ENCODE measurements at regions not wholly inside any gene's neighbourhood (a gene's known extent, or its start where the extent isn't known, plus 50 kb on each side); places are given as distances from the start of the nearest gene placed in this dataset.
"Not testable (repeated sequence)": the region's sequence is repeated elsewhere in the genome, so short reads cannot be mapped to it uniquely, and the experiment has no call there.

DNA sequence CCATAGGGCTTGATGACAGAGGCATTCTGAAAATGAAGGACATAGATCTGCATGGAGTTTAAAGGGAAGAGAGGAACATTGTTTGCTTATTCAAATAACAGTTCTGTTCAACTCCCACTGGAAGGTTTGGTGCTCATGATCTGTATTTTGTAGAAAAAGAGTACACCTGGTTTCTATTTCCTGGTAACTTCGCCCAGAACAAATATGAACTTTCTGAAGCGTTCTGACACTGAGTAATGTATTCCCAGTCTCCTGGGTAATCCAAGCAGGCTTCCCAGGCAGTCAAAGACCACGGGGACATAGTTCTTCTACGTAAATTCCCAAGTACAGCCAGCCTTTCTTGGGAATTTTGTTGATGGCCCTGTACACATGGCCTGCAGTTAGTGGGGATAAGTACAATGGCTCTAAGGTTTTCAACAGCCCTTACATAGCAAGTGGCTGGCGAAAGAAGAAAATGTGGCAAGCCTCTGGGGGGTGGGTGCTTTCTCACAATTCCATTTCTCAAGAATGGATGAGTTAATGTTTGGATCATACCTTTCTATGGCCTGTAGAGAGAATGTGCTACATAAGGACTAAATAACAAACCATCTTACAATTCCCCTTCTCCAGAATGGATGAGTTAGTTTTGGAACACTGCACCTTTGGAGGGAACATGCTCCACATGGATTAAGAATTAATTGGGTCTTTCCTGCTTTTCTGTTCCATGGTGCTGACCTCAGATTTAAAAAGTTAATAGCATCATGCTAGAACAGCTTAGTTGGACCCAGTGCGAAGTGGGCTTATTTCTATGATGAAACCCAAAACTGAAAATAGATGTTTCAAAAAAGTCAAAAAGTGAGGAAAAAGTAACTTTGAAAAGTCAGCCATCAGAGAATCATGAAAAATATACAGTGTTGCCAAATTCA lies 52.7 kb downstream of the COL6A6 start:
- DNase-seq (ENCODE audit: low read depth) = peak; percentile 80

DNA sequence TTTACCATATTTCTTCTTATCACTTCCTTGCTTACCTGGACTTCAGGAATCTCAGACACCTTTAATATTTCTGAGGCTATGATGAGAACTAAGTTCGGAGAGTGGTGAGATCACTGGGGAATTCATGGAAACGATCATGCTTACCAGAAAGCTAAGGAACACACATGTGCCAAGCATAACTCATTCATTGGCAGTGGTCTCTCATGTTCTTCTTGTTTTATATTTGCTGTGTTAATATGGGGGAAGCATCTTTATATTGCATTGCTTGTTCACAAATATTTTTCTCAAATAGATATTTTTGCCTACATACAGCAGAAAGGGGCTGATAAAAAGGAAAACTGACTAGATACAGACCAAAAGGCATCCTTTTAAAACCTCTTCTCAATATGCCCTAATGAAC lies 55.8 kb downstream of the COL6A6 start:
- no peak for DNase-seq (ENCODE audit: low read depth)

DNA sequence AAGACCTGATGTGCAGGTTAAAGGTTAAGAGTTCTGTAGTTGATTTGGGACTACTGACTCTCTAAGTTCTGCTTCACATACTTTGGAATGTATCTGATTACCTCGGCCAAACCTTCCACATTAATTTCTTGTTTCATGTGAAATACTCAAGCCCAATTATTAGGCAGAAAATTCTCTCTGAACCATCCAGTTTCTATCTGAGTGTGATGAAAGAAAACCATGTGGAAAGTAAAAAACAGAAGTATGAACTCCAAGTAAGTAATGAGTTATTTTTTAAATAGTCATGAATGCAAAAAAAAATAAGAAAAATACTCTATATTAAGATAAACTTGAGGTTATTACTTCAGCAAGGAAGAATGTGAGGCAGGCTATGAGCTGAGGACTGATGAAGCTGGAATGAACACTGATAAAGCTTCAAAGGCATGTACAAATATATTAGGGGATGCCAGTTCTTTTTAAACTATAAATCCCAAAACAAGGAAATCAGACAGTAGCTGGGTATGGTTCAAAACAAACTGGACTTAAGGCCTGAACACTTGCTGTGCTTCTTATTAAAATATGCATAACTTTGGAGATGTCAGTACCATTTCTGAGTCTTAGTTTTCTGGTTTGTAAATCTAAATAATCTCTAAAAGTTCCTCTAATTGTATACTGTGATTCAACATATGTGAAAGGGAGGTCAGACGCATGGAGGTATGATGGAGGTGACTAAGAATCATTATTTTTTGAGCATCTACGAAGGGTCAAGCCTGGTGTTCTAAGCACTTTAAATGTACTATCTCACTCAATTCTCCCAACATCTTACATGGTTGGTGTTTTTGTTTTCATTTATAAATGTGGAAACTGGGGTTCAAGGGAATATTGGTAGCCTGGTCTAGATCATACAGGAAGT lies 59.6 kb downstream of the COL6A6 start:
- no peak for DNase-seq (ENCODE audit: low read depth)

DNA sequence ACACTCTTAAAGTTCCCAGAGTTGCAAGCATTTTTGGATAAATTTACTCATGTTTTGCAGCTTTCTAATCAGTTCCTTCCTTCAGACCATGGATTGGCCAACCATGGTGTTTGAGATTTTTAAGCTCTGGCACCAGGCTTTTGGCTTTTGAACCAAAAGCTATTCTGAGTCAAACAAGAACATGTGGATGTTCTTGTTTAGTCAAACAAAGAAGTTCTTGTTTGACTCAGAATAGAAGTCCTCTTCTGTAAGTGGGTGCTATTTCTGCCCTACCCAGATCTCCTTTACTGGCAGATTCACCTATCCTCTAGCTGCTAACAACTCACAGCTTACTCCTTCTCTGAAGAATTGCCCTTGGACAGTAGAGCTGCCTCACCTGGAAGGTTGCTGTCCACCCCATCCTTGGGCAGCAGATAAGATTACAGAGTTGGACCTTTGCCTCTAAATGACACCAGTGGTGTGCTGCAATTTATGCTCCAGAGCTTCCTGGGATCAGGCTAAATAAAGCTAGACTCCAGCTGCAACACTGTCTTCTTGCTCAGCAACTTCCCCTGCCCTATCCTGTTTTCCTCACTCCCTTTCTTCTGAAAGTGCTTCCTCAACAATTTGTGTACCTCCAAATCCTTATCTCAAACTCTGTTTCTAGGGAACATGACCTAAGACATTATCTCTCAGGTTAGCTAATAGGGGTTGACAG lies 65.6 kb downstream of the COL6A6 start:
- no peak for DNase-seq (ENCODE audit: low read depth)

DNA sequence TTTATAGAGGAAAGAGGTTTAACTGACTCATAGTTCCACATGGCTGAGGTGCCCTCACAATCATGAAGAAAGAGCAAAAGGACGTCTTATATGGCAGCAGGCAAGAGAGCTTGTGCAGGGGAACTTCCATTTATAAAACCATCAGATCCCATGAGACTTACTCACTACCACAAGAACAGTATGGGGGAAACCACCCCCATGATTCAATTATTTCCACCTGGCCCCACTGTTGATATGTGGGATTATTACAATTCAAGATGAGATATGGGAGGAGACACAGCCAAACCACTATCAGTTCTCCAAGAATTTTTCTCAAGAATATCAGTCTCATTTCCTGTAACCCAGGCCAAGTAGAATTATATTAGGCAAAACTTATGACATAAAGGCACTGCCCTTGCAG lies 77.8 kb downstream of the COL6A6 start:
- DNase-seq (ENCODE audit: low read depth) = not testable (repeated sequence)

GRCh38 chr3:130596484-130596883 lies 79.5 kb downstream of the COL6A6 start:
- no peak for DNase-seq (ENCODE audit: low read depth)

GRCh38 chr3:130601442-130601971 lies 84.5 kb downstream of the COL6A6 start:
- DNase-seq (ENCODE audit: low read depth) = no peak

DNA sequence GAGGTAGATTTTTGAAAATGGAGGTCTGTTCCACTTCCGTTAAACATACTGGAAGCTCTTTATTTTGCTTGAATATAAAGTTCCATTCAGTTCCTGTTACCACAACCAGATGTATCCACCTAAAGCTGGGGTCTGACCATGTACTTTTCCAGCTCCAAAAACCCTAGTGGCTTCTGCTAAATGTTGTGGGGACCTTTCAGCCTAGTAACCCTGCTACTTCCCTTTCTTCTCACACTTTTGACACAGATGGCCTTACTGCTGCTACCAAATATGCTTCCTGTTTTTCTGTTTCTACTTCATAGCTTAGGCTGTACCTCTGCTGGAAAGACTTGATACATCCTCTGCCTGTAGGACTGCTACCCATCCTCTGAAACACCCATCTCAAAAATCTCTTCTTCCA lies 87.8 kb downstream of the COL6A6 start:
- DNase-seq (ENCODE audit: low read depth) = no peak

DNA sequence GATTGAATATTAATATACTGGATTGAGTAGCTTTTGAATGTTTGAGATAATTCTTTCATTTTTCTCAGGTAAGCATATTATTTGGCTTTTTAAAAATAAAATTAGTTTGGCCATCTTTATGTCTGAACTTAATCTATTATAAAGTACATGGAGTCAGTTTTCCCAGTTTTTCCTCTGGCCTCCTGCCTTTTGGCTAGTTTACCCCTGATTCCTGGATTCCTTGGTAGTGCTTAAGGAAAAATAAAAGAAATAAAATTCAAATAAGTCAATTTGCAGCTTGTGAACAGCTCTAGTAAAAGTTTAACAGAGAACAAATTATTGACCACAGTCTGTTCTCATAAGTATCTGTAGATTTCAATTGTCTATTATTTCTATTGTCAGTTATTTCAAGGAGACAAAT lies 89.4 kb downstream of the COL6A6 start:
- no peak for DNase-seq (ENCODE audit: low read depth)

DNA sequence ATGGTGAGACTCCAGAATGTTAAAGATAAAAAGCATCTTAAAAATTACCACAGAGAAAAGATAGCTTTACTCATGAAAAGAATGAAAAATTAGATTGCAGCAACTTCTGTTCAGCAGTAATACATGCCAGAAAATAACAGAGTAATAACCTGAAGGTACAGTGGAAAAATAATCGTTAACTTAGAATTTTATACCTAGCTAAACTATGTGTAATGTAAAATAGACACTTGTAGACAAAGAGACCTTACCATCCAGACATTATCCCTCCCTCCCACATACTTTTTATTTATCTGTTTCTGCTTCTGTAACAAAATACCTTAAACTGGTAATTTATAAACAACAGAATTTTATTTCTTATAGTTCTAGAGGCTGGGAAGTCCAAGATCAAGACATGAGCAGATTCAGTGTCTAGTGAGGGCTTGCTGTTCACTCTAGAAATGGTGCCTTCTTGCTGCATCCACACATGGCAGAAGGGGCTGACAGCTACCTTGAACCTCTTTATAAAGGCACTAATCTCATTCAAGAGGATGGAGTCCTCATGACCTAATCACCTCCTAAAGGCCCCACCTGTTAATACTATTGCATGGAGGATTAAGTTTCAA lies 90.7 kb downstream of the COL6A6 start:
- DNase-seq (ENCODE audit: low read depth) = no peak

GRCh38 chr3:130609166-130609979 lies 92.4 kb downstream of the COL6A6 start:
- DNase-seq (ENCODE audit: low read depth) = peak; percentile 97

DNA sequence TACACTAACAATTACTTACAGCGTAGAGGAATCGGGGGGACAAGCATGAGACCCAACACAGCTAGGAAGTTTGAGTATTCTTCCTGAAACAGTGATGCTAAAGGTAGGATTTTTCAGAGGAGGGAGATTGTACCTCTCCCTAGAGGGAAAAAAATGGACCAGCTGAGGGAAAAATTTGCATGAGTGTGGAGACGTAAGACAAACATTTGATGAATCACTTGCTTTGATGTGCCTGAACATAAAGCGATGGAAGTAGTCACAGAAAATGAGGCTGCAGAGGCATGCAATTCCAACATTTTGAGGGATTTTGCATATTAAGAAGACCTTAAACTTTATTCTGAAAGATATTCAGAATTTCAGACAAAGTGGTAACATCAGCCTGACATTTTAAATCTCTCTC lies 102.2 kb downstream of the COL6A6 start:
- no peak for DNase-seq (ENCODE audit: low read depth)

DNA sequence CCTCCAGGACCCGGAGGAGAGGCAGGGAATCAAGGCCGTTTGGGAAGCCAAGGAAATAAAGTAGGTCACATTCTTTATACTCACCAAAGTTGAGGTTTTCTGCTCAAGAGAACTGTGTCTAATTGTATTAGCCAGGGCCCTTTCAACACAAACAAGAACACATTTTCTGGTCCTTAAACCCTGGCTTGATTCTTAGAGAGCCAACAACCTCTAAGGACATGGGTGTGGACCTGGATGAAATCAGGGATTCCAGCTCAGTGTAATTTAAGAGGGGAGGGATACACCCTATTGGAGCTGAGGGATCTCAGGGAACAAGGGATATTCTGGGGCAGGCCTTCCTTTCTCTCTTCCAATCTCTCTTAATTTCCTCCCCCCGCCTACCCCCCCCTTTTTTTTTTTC lies 104.8 kb downstream of the COL6A6 start:
- DNase-seq (ENCODE audit: low read depth) = peak; percentile 60

DNA sequence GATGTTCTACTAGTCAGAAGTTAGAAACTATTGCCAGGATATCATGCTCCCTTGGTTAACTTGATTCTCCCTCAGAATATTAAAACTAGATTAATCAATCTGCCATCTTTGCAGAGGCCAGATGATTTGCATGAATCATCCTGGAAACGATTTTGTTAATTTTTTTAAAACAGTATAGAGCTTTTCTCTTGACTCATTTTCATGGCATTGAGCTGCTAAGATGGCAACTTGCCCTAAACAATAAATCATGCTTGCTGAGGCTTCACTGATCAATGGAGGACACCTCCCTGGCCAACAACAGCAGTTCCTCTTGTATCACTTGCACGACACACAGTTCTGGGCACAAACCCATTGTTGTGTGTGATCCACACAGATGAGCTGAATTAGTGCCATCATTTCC lies 109.1 kb downstream of the COL6A6 start:
- DNase-seq (ENCODE audit: low read depth) = peak; percentile 80

DNA sequence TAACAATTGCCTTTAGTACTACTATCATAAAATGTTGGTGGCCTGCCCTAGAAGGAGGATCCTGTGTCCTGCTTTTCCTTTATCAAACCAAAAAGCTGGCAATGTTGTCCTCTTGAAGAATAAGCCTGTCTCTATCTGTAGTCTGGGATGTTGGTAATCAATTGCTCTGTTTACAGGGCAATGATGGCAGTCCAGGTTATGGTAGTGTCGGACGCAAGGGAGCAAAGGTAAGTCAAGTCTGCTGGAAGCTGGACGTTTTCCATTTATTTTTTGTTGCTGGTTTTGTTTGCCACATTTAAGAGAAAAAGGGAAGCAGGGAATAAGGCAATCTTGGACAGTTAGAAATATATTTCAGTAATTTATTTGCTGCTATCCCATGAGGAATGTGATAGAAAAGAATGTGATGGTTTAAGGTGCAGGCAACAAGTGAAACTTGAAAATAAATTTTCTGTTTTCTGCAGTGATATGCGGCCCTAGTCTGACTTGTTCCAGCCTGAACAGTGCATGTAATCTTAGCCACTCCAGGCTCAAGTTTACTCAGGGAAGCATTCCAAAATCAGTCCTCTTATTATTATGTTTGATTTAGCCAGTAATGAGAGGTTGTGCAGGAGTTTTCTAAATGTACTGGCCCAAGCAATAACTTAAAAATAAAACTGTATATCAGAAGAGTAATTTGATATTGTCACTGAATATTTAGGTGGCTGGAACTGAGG lies 110.3 kb downstream of the COL6A6 start:
- no peak for DNase-seq (ENCODE audit: low read depth)

GRCh38 chr3:130627882-130628281 lies 110.9 kb downstream of the COL6A6 start:
- DNase-seq (ENCODE audit: low read depth) = peak; percentile 66
